ENCODE measurements at regions not wholly inside any gene's neighbourhood (a gene's known extent, or its start where the extent isn't known, plus 50 kb on each side); places are given as distances from the start of the nearest gene placed in this dataset.

GRCh38 chr20:11110535-11110934 lies 436.7 kb upstream of the JAG1 start:
- H2AFZ ChIP-seq (ENCODE audit: low read depth, low read length) = no peak overlapping the region
- no peak overlapping the region for H3K27ac ChIP-seq (ENCODE audit: low read length)
- H3K4me3 ChIP-seq (ENCODE audit: low read length) = no peak overlapping the region
- no peaks in the 10 kb centered on the region for H3K4me1 ChIP-seq (ENCODE audit: low read length)
- H3K79me2 ChIP-seq (ENCODE audit: low read length) = no peaks in the 10 kb centered on the region
- no peaks in the 10 kb centered on the region for H3K36me3 ChIP-seq (replicated peaks; ENCODE audit: low read depth, low read length)
- H3K9me3 ChIP-seq (ENCODE audit: insufficient read depth, low read length) = no peaks in the 10 kb centered on the region
- TF ChIP-seq EZH2phosphoT487 (IDR thresholded peaks at IDR 0.05; ENCODE audit: low read depth) (no peak), CTCF (IDR thresholded peaks at IDR 0.05; ENCODE audit: low read depth, low read length) (no peak)
- no peak overlapping the region for H3K9ac ChIP-seq (ENCODE audit: low read length)
- peaks cover 28% of the 10 kb centered on the region for H3K27me3 ChIP-seq (ENCODE audit: low read depth, low read length)
- H4K20me1 ChIP-seq (ENCODE audit: insufficient read depth, low read length) = no peaks in the 10 kb centered on the region
- H3K4me2 ChIP-seq (ENCODE audit: low read length) = no peak overlapping the region

- Histone ChIP-seq H3K27me3 (ENCODE audit: low read depth, low read length) (peaks cover 27% of the 10 kb centered on the region), H3K36me3 (replicated peaks; ENCODE audit: low read depth, low read length) (no peaks in the 10 kb centered on the region), H2AFZ (ENCODE audit: low read depth, low read length) (no peak overlapping the region), H4K20me1 (ENCODE audit: insufficient read depth, low read length) (no peaks in the 10 kb centered on the region), H3K4me1 (ENCODE audit: low read length) (no peaks in the 10 kb centered on the region), H3K4me2 (ENCODE audit: low read length) (no peak overlapping the region), H3K79me2 (ENCODE audit: low read length) (no peaks in the 10 kb centered on the region), H3K9me3 (ENCODE audit: insufficient read depth, low read length) (no peaks in the 10 kb centered on the region), H3K27ac (ENCODE audit: low read length) (no peak overlapping the region), H3K4me3 (ENCODE audit: low read length) (no peak overlapping the region), H3K9ac (ENCODE audit: low read length) (no peak overlapping the region)
- TF ChIP-seq EZH2phosphoT487 (IDR thresholded peaks at IDR 0.05; ENCODE audit: low read depth) (no peak), CTCF (IDR thresholded peaks at IDR 0.05; ENCODE audit: low read depth, low read length) (no peak)
These were observed 437.4 kb upstream of the JAG1 start for GRCh38 chr20:11111191-11111590.

- no peaks in the 10 kb centered on the region for H3K9me3 ChIP-seq (ENCODE audit: insufficient read depth, low read length)
- no peak overlapping the region for H3K4me2 ChIP-seq (ENCODE audit: low read length)
- H3K36me3 ChIP-seq (replicated peaks; ENCODE audit: low read depth, low read length) = no peaks in the 10 kb centered on the region
- H3K4me3 ChIP-seq (ENCODE audit: low read length) = no peak overlapping the region
- H3K4me1 ChIP-seq (ENCODE audit: low read length) = no peaks in the 10 kb centered on the region
- H3K27ac ChIP-seq (ENCODE audit: low read length) = no peak overlapping the region
- no peaks in the 10 kb centered on the region for H4K20me1 ChIP-seq (ENCODE audit: insufficient read depth, low read length)
- H3K27me3 ChIP-seq (ENCODE audit: low read depth, low read length) = peaks cover 27% of the 10 kb centered on the region
- no peaks in the 10 kb centered on the region for H3K79me2 ChIP-seq (ENCODE audit: low read length)
- H3K9ac ChIP-seq (ENCODE audit: low read length) = no peak overlapping the region
- no peak overlapping the region for H2AFZ ChIP-seq (ENCODE audit: low read depth, low read length)
- TF ChIP-seq CTCF (IDR thresholded peaks at IDR 0.05; ENCODE audit: low read depth, low read length) (no peak), EZH2phosphoT487 (IDR thresholded peaks at IDR 0.05; ENCODE audit: low read depth) (no peak)
These were observed 439.0 kb upstream of the JAG1 start for GRCh38 chr20:11112832-11113231.

- H4K20me1 ChIP-seq (ENCODE audit: insufficient read depth, low read length) = no peaks in the 10 kb centered on the region
- no peaks in the 10 kb centered on the region for H3K36me3 ChIP-seq (replicated peaks; ENCODE audit: low read depth, low read length)
- peaks cover 23% of the 10 kb centered on the region for H3K27me3 ChIP-seq (ENCODE audit: low read depth, low read length)
- H3K9me3 ChIP-seq (ENCODE audit: insufficient read depth, low read length) = no peaks in the 10 kb centered on the region
- H3K4me2 ChIP-seq (ENCODE audit: low read length) = no peak overlapping the region
- no peak overlapping the region for H3K9ac ChIP-seq (ENCODE audit: low read length)
- no peak overlapping the region for H3K27ac ChIP-seq (ENCODE audit: low read length)
- H3K79me2 ChIP-seq (ENCODE audit: low read length) = no peaks in the 10 kb centered on the region
- no peak overlapping the region for H3K4me3 ChIP-seq (ENCODE audit: low read length)
- H2AFZ ChIP-seq (ENCODE audit: low read depth, low read length) = no peak overlapping the region
- no peaks in the 10 kb centered on the region for H3K4me1 ChIP-seq (ENCODE audit: low read length)
- no peak for TF ChIP-seq CTCF (IDR thresholded peaks at IDR 0.05; ENCODE audit: low read depth, low read length)
- TF ChIP-seq EZH2phosphoT487 (IDR thresholded peaks at IDR 0.05; ENCODE audit: low read depth) = no peak
These were observed 440.6 kb upstream of the JAG1 start for GRCh38 chr20:11114382-11114781.

Measured in OCI-LY3 (cell line).